GM21723 (cell line): ENCODE measurements at regions not wholly inside any gene's neighbourhood (a gene's known extent, or its start where the extent isn't known, plus 50 kb on each side); places are given as distances from the start of the nearest gene placed in this dataset.

Experiments used
- ATAC-seq: cut with Tn5 transposase; IDR thresholded peaks from one replicate; pipeline ENCODE4 v1.9.1; 2021; ENCODE audit warnings: mild to moderate bottlenecking, moderate library complexity; ENCODE audit not compliant: unreplicated experiment

- no peak for ATAC-seq
These were observed 454.9 kb downstream of the C6orf118 start for GRCh38 chr6:164854526-164854925.

DNA sequence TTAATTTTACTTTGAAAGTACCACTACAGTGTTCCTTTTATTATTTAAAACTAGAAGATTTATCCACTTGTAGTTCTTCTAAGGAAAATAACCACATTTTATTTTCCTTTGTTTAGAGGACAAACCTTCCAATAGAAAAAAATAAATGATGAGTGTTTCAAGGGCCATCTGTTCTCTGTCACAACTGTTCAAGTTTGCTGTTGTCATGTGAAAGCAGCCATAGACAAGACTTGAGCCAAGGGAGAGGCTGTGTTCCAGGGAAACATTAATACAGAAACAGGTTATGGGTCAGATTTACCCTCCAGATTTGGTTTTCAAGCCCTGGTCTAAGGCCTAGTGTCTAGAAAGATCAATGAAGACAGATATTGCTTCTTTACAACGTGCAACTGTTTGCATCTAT, 463.6 kb downstream of the C6orf118 start:
- ATAC-seq = no peak

DNA sequence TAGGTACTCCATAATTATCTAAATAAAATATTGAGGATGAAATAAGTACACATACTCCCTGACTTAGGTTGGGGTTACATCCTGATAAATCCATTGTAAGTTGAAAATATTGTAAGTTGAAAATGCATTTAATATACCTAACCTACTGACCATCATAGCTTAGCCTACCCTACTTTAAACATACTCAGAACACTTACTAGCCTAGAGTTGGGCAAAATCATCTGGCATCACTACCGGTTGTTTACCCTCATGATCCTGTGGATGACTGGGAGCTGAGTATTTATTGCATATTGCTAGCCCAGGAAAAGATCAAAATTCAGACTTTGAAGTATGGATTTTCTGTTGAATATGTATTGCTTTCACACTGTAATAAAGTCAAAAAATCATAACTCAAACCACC, 467.3 kb downstream of the C6orf118 start:
- ATAC-seq = no peak

DNA sequence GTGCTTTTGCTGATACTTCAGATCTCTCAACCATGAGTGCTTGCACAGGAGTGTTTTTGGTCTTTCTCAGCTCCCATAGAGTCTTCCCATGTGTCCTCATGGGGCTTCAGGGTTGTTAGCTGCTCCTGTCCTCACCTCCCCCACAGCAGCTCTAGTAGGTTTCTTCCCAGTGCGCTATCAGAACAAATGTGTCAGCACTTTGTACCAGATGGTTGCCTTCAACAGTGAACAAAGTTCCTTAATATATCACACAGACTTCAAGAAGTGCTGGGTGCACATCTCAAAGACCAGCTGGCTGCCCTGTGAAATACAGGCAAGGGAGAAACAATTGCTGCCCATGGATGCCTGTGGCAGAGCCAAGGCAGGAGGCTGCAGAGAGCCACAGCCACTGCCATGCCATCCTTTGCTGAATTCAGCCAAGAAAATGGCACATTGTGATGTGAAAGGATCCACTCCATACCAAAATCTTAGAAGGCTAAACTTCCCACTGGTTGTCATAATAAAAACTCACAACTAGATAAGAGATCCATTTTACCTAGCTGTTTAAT, 471.3 kb downstream of the C6orf118 start:
- no peak for ATAC-seq

DNA sequence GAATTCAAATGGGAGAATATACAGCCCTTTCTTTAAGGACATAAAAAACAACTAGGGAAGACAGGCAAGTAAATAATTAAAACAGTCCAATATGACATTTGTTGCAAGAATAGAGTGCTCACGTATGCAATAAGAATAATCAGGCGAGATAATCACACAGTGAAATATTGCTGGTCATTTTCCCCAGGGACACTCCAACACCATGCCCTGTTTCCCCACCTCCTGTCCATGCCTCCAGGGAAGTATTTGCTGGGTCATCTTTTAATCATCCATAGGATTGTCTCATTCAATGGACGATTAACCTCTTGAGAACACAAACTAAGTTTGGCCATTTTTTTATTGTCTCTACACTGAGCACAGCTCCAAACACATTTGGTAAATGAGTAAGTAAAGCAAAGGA, 472.9 kb downstream of the C6orf118 start:
- ATAC-seq = no peak

GRCh38 chr6:164832410-164832809, 477.0 kb downstream of the C6orf118 start:
- no peak for ATAC-seq

DNA sequence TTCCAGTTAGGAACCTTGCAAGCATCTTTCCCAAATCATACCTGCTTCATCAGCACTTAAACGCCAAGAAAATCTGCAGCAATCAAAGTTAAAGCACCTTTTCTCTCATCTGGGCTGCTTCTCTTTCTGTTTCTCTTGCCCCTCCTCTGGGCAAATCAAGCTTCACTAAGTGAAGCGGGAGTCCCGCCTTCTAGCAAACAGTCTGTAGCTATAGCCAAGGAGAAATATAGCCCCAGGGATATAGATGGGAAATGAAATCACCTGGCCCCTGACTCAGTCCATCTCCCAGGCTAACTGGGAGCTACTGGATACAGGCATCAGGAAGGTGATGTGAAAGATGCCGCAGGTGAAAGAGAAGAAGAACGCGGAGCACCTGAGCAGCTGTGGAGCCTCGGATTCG, 481.9 kb downstream of the C6orf118 start:
- no peak for ATAC-seq

DNA sequence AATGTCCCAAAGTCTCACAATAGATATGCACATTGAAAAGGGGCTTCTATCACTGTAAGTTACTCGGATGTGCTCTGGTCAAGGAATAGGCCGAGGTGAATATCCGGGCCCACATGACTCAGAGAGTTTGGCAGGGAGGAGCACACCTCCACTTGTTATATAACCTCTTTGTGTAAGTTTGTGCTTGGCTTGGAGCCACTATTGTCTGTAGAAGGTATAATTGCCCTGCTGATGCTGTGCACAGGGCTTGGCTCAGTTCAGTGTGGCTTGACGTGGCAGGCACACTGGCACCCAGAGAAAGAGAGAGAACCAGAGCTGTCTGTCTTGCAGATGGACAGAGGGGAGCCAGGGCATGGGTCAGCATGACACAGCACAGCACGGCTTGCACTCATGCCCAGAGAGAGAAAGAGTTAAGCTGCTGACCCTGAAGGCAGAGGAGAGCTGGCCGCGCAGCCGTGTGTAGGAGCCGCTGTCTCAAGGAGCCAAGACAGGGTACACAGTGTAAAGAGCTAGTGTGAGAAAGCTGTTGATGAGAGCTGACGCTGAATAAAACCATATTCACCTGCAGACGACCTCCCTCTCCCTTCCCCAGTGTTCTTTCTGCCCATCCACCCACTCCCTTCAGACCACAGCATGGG, 482.5 kb downstream of the C6orf118 start:
- ATAC-seq = no peak

DNA sequence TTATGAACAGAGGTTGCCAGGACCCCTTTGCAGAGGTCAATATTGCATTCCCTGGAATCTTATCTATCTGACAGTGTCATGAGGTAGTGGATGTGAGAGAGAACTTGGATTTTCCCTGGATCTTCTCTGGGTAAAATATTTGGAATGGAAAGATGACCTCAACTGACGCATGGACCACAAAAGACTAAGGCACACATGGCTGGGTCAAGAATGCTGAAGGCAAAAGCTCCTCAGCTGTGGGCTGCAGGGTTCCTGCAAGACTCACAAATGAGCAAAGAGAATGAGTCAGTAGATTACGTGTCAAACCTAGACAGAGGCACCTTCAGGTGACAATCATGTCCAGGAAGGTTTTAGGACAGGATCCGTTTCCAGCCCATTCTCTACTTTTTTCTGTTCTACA, 484.0 kb downstream of the C6orf118 start:
- ATAC-seq = no peak

GRCh38 chr6:164817662-164818061, 491.7 kb downstream of the C6orf118 start:
- no peak for ATAC-seq

- ATAC-seq = no peak
These were observed 496.7 kb downstream of the C6orf118 start for GRCh38 chr6:164812706-164813105.

GRCh38 chr6:164807125-164807524, 502.3 kb downstream of the C6orf118 start:
- ATAC-seq = no peak

DNA sequence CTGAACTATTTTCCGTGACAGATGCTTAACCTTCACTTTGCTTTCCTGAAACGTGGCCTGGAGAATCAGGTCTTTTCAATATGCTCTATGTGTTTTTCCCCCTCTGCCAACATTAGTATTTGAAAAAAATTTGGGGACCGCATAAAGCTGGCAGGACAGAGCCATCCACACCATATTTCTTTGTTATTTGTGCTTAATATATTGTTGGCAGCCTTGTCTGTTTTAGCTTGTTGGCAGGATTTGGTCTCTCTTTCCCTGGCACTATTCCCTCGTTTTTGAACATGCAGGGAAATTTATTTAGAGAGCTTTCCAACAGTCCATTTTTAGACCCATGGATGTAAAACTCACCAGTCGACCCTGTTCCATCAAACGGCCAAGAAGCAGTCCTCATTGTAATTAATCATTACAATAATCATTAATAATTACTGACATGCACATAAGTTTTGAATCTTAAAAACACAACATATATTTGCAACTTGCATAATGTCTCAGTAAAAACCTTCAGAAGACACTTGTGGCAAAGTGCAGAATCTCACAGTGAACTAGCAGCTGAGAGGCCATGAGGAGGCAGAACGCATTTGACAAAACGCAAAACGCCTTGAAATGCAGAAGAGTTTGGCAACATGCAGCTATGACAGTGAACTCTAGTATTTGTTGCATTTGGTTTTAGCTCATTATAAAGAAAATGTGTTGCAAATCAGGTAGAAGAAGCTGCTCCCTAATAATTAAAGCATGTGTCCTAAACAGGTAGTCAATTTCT, 514.2 kb downstream of the C6orf118 start:
- ATAC-seq = no peak

DNA sequence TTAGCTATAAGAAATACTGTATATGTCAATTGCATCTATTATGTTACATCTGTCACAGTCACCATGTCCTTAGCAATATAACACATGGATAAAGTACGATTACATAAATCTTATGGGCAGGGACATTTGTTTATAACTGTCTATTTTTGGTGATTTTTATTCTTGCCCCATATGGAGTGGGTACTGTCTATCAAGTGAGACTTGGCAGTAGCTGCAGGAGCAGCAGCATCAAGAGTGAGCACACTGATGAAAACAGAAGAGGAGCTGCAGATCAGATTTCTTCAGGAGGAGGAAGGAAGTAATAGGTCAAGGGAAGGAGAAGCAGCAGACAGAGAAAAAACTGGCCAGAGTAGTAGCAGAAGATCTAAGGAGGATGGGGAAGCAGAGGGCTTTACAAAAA, 516.7 kb downstream of the C6orf118 start:
- ATAC-seq = no peak

GRCh38 chr6:164791498-164791897, 517.9 kb downstream of the C6orf118 start:
- ATAC-seq = no peak

GRCh38 chr6:164763788-164764187, 545.6 kb downstream of the C6orf118 start:
- no peak for ATAC-seq

DNA sequence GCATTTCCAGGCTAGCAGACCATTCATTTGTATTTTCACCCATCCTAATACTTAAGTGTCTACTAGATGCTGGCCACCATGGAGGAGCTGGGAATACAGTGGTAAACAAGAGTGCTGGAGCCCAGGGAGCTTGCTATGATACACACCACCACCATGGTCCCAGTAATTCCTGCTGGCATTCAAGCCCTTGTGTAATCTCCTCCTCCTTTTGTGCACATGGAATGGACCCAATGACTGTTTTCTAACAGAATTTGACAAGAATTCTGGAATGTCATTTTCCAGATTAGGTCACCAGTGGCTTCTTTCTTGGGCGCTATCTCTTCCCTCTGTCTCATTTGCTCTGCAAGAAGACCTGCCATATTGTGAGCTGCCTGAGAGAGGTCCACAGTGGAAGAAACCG, 552.0 kb downstream of the C6orf118 start:
- no peak for ATAC-seq

- no peak for ATAC-seq
These were observed 552.7 kb downstream of the C6orf118 start for GRCh38 chr6:164756723-164757122.

GRCh38 chr6:164756142-164756541, 553.3 kb downstream of the C6orf118 start:
- ATAC-seq = no peak

DNA sequence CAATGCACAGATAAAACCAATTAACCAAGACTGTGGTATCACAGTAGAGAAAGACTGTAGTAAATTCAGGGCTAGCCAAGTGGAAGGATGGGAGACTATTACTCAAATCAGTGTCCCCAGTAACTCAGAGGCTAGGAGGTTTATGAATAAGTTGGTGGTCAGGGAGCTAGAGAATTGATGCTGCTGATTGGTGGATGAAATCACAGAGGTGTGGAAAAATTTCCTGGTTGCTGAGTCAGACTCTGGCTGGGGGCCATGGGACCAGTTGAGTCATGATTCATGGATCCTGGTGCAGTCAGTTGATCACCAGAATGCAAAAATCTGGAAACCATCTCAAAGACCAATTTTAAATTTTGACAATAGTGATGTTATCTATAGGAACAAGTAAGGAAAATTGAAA, 555.9 kb downstream of the C6orf118 start:
- ATAC-seq = no peak

GRCh38 chr6:164751395-164751794, 558.0 kb downstream of the C6orf118 start:
- no peak for ATAC-seq

GRCh38 chr6:164750128-164750527, 559.3 kb downstream of the C6orf118 start:
- no peak for ATAC-seq
